ENCODE measurements at regions not wholly inside any gene's neighbourhood (a gene's known extent, or its start where the extent isn't known, plus 50 kb on each side); places are given as distances from the start of the nearest gene placed in this dataset.

DNA sequence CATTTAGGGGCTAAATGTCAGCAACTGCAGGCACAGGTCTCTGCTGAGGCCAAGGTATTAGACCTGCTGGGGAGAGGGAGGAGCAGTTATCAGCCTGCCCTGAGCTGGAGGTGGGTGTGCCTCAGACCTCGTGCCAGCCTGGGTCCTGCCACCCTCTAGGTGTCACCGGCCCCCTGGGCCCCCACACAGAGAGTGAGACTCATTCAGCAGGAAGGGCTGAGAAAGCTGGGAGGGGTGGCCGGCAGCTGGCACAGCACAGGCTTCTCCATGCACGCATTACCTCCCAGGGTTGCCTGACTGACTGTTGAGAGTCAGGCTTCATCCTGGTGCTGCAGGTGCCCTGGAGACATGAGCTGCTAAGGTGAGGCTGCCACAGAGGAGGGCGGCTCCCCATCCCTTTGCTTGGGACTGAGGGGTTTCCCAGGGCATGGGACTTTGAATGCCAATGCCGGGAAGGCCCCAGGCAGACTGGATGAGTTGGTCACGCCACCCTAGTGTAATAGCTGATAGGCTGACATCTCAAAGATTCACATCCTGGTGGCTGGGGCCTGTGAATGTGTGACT is 75.3 kb upstream of the C14orf180 start:
- no peak for DNase-seq

DNA sequence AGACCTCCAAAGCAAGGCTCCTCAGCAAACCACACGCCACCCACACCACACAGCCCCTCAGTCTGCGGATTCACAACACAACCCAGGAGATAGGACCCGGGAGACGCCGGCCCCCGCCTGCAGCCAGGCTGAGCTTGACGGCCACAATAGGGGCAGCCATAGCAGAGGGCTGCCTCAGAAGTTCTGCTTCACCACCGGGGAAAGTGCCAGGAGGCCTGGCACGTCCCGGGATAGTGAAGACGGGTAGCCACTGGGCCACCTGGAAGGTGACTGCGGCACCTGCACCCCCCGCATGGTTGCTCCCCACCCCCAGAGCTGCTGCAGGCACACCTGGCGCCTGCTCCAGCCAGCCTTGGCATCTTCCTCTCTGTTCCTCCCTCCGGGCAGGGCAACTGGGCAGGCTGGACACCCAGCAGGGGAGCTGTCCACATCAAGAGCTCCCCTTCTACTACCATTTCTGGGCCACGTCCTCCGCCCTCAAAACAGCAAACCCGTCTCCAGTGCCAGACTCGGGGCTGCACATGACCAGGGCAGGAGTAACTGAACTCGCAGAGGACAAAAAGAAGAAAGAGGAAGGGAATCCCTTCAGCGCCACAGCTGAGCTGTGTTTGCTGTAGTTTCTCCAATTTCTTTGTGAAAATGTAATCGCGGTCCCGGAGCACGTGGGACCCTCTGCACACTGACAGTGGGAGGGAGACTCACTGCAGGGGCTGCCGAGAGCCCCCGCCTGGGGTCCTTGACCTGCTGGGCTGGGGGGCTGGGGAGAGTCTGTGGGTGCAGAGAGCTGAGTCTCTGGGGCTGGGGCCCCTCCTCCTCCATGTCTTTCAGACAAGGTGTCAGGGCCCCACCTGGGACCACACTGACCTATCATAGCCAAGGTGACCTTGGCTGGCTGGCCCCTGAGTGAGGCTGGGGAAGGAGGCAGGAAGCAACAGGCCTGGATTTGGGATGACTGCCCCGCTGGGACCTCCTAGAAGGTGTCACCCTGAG is 74.2 kb upstream of the C14orf180 start:
- no peak for DNase-seq

DNA sequence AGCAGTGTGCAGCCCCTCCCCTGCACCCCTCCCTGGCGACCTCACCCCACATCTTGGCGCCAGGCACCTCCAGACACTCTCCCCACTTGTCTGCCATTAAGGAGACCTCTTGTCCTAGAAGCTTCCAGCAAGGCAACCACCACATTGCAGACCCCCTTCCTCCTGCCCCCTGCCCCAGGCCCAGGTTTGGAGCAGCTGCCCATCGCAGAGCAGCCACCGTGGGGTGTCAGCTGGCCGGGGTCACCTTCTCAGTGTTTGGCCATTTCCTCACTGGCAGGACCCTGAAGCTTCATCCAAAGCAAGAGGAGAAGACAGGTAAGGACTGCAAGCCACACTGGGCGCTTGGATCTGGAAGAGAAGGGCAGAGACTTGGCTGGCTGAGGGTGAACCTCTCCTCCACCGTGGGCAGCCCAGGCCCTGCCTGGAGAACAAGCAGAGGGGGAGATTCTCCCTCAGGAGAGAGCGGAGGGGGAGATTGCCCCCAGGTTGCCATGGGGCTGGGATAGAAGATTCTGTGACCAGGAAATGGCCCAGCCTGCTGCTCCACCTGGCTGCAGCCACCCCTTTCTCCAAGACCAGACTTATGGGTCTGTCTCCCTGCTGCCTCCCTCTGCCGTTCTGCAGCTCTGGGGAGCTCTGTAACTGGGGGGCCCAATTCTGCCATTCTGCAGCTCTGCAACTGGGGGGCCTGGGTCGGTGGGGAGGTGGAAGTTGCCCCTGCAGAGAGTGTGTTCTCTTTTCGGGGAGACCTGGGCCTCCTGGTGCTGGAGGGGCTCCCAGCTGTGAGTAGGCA is 72.9 kb upstream of the C14orf180 start:
- DNase-seq, result no peak

DNA sequence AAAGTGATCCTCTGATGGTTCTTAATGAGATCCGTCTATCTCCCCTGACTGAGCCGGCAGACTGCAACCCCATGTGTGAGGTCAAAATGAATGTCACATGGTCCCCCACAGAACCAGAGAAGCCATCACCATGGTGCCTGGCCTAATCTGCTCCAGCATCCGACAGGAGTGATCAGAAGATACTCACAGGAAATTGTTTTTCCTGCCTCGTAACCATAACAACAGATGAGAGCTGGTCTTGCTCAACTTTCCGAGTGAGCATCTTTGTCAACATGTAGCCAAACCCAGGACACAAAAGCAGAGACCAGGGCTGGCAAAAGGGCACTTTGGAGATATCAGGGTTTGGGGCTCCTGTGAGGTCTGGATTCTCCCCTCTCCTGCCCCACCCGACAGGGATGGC is 72.1 kb upstream of the C14orf180 start:
- no peak for DNase-seq

DNA sequence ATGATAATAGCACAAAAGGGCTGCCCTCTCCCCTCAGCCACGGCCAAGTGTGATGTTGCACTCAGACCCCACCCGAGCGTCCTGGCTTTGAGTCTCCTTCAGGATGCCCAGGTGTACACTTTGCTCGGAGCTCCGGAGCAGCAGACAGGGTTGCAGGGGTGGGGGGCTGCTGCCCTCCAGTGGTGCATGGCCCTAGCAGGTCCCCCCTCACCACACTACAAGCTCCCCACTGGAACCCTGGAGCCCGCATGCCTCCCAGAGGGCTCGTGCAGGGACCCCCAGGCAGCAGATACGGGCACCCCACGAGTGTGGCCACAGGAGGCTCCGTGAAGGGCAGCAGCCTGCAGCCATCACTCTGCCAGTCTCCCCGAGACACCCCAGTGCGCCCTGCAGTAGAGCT is 69.9 kb upstream of the C14orf180 start:
- DNase-seq, result no peak

DNA sequence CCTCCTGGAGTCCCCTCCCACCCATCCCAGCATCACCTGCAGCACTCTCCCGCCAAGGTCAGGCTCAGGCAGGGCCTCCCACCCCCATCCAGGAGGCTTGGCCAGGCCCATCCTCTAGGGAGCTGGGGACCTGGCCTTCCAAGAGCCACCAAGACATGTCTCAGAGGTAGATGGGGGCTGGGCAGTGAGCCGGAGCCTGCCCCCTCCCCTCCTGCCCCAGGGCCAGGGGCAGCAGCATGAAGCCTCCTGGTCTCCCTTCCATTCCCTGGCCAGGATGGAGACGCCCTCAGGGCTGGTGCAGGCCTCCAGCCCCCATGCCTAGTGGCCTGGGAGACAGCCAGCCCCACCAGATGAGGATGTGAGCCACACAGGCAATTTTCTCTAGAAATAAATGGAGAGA is 69.3 kb upstream of the C14orf180 start:
- no peak for DNase-seq

DNA sequence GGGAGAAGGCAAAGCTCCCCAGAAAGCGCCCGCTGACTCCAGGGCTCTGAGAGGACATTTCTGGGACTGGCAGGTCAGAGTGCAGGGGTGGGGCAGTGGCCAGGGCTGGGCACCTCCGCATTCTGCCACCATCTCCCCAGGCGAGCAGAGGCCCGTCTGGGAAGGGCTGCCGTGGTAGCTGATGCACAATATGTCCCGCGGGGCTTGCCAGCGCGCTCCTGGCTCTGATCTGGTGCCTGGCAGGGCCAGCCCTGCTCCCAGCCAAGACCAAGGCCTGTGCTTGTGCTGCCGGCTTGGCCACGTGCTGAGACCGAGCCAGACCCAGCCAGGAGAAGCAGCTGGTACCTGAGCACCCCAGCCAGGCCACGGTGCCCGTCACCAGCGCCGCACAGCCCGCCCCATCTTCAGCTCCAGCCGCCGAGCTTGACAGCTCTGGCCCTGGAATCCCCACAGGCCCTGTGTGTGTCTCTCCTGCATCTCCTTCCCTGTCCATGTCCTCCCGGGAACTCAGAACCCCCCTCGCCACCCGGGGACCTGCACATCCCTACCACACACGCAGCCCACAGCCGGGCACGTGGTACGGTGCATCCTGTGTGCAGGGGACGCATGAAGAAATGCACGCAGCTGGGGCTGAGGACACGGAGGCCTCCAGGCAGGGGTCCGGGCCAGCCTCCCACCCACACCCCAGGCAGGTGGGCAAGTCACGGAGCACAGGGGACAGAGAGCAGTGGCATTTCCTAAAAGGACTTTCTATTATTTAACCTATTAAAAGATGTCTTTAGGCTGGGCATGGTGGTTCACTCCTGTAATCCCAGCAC is 68.6 kb upstream of the C14orf180 start:
- DNase-seq, result no peak

DNA sequence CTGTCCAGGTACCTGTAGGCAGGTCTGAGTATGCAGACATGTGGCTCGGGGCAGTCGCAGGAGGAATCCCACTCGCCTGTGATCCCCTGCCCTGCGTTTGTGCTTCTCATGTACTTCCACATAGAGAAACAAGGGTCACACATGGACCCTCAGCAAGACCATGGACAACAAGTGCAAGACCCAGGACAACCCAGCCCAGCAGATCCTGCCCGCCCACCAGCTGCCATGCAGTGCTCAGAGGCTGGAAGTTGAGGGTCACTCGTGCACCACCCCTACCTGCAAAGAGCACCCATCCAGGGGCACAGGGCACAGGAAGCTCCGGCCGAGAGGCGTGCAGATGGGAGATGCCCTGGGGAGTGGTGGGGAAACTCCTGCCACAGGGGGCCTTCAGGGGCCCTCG is 67.5 kb upstream of the C14orf180 start:
- no peak for DNase-seq

DNA sequence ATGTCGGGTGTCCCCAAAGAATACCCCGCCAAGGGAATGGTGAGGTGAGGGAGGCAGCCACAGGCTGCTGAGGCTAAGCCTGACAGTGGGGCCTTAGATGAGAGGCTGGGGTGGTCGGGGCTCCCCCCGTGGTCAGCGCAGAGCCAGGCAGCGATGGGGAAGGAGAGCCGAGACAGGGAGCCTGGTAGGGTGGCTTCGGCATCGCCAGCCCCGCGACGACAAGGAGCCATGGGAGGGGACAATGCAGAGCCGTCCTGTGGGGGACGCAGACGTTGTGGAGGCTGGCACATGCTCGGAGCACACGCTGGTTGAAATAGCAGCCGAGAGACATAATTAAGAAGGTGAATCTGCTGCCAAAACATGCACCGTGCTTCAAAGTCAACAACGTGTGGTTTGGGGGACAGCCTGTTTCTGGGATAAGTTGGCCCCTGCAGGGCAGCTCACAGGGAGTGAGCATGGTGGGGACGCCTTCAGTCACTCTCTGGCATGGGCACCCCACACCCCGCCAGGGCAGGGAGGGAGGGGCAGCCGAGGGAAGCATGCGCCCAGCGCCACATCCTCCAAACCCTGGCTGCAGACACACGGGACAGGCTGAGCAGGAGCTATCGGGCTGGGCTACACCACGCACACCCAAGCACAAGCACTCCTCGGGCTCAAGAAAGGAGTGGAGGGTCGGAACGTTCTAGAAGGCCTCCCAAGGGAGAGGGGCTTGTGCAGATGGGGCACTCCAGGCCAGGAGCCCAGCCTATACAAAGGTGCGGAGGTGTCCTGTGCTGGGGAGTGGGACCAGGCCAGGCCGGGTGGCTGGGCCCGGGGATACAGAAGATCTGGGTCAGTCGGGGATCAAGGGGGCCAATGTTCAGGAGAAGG is 66.6 kb upstream of the C14orf180 start:
- no peak for DNase-seq

DNA sequence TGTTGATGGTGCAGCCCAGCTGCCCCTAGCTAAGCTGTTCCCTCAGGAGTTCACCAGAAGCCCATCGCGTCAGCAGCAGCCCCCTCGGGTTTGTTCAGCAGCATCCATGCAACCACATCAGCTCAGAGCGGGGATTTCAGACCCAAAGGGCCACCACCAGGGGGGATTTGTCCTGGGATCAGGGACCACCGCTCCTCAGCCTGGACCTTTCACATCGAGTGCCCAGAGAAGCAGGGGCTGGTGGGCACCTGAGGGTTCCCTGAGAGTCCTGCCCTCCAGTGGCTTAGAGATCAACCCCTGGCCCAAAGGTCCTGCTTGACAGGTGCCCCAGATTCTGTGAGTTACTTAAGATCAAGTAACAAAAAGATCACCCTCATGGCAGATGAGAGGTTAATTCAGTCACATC is 65.9 kb upstream of the C14orf180 start:
- DNase-seq, result no peak

DNA sequence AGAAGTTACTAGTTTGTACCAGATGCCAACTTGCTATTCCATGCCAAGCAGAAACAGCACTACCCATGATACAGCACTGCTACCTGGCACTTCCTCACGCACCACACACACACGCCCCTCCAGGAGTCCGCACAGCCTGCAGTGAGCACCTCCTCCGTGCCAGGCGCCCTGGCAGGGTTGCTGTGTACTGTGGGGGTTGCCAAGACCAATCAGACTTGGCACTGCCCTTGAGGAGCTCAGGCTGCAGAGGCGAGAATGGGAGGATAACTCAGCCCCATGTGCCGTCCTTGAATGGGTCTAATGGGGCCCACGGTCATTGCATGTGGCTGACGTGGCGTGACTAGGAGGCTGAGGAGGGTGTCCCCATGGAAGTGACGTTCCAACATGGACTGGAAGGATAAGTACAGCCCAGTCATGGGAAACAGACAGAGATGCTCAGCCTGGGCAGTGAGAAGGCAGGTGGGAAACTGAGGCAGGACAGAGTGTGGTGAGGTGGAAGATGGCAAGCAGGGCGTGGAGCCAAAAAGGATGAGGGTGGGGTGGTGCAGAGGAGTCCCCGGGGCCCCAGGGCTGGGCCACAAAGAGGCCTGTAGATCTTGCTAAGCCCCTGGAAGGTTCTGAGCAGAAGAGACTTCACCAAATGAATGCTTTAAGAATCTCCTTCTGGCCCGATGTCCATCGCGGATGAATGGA is 65.3 kb upstream of the C14orf180 start:
- no peak for DNase-seq

DNA sequence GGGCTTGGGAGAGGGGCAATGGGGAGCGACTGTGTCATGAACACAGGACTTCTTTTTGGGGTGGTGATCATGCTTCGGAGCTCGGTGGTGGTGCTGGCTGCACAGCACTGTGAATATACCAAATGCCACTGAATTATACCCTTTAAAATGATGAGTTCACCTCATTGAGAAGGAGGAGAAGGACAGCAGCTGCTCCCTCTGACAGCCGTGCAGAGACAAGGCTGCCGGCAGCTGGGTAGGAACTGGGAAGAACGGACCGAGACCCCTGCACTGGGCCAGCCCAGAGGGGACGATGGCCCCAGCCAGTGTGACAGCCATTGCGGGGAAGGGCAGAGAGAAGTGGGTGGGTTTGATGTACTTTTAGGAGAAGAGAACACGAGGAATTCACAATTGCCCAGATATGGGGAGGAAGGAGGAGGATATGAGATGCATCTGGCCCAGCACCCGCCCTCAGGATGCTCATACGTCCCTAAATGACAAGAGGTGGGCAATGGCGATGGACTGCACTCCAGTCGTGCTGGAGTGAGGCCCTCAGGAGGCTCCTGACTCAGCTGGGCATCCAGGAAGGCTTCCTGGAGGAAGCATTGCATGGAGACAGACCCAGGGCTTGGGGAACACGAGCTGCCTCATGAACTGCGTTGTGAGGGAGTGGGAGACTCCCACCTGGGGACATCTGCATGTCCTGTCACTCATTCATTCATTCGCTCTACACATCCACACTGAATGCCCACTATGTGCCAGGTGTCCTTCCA is 64.3 kb upstream of the C14orf180 start:
- no peak for DNase-seq

DNA sequence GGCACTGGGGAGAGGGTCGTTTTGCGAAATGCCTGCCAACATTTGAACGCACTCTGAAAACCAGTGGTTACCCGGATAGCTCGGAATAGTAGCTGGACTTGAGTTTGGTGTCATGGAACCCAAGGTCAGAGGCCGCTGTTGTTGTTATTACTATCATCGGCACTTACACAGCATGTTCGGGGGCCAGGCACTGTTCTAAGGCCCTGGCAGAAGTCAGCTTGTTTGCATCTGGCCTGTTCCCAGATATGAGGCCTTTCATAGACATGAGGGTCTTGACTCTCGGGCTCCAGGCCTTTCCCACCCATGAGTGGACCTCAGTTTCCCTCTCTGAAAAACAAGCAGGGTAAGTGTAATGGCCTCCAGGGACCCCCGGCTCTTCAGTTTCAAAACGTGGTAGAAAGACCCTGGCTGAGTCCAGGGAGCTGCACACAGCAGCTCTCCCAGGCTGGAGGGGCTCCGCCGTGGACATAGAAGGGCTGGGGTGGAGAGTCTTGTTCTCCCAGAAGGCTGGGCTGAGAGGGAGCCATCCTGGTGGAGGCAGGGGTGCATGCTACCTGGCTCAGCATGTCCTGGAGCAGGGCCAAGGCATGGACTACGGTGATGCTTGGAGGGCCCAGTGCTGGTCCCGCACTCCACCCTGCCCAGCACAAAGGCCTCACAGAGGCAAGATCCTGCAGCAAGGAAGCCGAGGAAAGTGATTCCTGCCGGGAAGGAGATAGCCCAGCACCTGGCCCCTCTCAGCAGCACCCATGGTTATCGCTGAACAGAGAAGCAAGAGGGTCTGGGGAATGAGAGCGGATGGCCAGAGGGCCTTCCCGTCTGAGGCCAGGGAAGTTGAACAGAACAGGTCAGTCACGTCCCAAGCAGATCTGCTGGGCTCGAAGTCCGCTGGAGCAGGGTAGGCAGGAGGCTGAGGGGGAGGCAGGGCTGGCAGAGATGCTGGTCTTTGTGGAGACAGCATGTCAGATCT is 63.5 kb upstream of the C14orf180 start:
- no peak for DNase-seq

DNA sequence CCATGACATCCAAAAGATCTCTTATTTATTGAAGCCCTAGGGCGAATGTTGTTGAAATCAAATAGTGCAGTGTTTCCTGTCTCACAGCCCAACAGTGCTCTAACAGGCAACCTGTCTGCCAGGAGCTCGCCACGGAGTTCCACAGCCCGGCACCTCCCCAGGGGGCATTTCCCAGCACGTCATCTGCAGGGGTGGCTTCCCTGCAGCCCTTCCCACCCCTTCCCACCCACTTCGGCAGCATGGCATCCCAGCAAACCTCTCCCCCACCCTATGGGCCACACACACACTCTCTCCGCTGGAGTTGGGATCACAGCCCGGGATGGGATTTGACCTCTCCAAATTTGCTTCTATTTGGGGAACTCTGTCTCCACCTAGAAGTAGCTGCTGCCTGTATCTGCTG is 62.7 kb upstream of the C14orf180 start:
- DNase-seq, result no peak

DNA sequence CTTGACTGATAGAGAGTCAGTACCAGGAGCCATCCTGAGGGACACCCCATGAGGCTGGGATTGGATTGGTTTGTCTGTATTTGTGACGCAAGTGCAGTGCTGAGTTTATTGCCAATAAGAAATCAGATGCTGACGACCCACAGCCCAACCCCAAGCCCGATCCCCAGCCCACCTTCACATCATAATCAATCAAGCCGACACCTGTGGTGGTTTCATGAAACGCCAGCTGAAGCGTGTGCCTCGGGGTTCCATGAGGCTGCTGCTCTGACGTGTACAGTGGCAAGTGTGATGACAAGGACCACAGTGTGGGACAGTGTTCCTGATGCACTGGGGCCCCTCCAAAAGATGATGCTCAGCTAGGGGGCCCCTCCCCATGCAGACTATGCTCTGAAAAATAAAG is 62.1 kb upstream of the C14orf180 start:
- DNase-seq, result no peak

DNA sequence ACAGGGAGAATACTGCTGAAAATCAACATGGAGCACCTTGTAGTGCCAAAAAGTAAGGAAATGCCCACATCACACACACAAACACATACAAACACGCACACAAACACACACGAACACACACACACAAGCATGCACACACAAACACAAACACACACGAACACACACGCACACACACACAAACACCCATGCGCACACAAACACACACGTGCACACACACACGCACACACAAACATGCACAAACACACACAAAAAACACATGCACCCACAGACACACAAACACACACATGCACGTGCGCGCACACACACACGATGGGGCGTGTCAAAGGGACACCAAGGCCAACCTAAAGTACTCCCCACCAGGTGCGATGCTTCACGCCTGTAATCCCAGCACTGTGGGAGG is 61.7 kb upstream of the C14orf180 start:
- no peak for DNase-seq

DNA sequence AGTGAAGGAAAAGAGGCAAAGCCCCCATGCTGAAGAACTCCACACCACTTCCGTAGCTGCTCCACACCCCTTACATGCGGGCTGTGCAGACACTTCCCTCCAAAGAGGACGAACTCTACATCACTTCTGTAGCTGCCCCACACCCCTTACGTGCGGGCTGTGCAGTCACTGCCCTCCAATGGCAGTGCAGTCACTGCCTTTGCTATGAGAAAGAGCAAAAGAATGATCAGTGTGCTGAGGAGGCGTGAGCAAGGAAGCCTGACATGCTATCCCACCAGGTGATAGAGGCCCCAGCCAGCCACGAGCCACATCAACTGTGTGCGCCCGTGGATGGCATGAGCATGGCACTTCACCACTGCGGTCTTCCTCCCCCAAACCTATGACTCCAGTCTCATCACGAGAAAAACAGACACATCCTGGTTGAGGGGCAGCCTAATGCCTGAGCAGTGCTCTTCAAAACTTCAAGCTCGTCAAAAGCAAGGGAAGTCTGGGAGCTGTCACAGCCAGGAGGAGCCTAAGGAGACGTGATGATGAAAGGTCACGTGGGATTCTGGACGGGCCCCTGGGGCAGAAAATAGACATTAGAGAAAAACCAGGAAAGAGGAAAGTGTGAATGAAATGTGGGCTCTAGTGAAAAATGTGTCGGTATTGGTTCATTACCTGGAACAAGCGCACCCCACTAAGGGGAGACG is 60.8 kb upstream of the C14orf180 start:
- no peak for DNase-seq

DNA sequence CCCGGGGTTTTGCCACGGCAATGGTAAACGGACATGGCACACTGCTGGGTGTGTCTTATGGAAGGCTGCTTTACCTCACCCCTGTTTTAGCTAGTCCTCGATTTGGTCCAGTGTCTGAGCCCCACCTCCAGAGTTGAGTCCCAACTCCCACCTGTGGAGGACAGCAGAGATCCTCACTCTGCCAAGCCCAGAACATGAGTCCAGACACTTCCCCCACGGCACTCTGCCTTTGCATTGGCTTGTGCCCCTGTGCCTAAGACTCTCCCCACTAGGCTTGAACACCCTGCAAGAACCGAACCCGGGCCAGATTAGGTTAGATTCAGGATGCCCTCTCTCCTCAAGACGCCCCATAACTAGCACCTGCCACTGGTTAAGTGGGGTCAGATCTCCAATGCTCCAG is 59.8 kb upstream of the C14orf180 start:
- no peak for DNase-seq
